T-helper 2 cell (primary cell): ENCODE measurements at regions not wholly inside any gene's neighbourhood (a gene's known extent, or its start where the extent isn't known, plus 50 kb on each side); places are given as distances from the start of the nearest gene placed in this dataset.
A peak's percentile ranks its signal among the peaks of the same experiment; 100 is the strongest.

Experiments used
- DNase-seq, 5 experiments: peaks; one replicate each; pipeline versions ENCODE4 v3.0.0 to v3.0.0-alpha.2; 2012 to 2022

GRCh38 chr2:18422432-18423165 lies 137.9 kb downstream of the RDH14 start:
- DNase-seq: no peak

GRCh38 chr2:18413676-18414396 lies 146.6 kb downstream of the RDH14 start:
- no peak for DNase-seq

- DNase-seq: no peak
Measured at GRCh38 chr2:18412980-18413675, 147.3 kb downstream of the RDH14 start.

GRCh38 chr2:18411626-18412025 lies 148.8 kb downstream of the RDH14 start:
- DNase-seq: no peak

GRCh38 chr2:18410543-18410942 lies 149.9 kb downstream of the RDH14 start:
- no peak for DNase-seq

- no peak for DNase-seq
Measured at GRCh38 chr2:18408638-18409037, 151.8 kb downstream of the RDH14 start.

- DNase-seq: no peak
Measured at GRCh38 chr2:18406219-18406618, 154.2 kb downstream of the RDH14 start.

GRCh38 chr2:18404708-18405107 lies 155.7 kb downstream of the RDH14 start:
- DNase-seq: no peak

GRCh38 chr2:18403921-18404522 lies 156.4 kb downstream of the RDH14 start:
- no peak for DNase-seq

- no peak for DNase-seq
Measured at GRCh38 chr2:18402831-18403230, 157.6 kb downstream of the RDH14 start.

- no peak for DNase-seq
Measured at GRCh38 chr2:18401471-18401870, 159.0 kb downstream of the RDH14 start.

GRCh38 chr2:18399601-18400000 lies 160.9 kb downstream of the RDH14 start:
- no peak for DNase-seq

GRCh38 chr2:18398833-18399232 lies 161.6 kb downstream of the RDH14 start:
- no peak for DNase-seq

GRCh38 chr2:18396329-18397010 lies 164.0 kb downstream of the RDH14 start:
- DNase-seq: no peak

GRCh38 chr2:18395555-18395954 lies 164.9 kb downstream of the RDH14 start:
- DNase-seq: no peak

- DNase-seq: peak in 4 of 5 experiments; percentile 14 to 45 (median 24)
Measured at GRCh38 chr2:18387441-18388206, 172.8 kb downstream of the RDH14 start.

- DNase-seq: no peak
Measured at GRCh38 chr2:18384242-18384641, 176.2 kb downstream of the RDH14 start.

- no peak for DNase-seq
Measured at GRCh38 chr2:18381386-18381785, 179.1 kb downstream of the RDH14 start.

- DNase-seq: no peak
Measured at GRCh38 chr2:18380321-18380720, 180.1 kb downstream of the RDH14 start.

GRCh38 chr2:18379870-18380269 lies 180.6 kb downstream of the RDH14 start:
- no peak for DNase-seq

- peak in 1 of 5 experiments; percentile 1 for DNase-seq
Measured at GRCh38 chr2:18378020-18378653, 182.3 kb downstream of the RDH14 start.
